ENCODE measurements at regions not wholly inside any gene's neighbourhood (a gene's known extent, or its start where the extent isn't known, plus 50 kb on each side); places are given as distances from the start of the nearest gene placed in this dataset.

DNA sequence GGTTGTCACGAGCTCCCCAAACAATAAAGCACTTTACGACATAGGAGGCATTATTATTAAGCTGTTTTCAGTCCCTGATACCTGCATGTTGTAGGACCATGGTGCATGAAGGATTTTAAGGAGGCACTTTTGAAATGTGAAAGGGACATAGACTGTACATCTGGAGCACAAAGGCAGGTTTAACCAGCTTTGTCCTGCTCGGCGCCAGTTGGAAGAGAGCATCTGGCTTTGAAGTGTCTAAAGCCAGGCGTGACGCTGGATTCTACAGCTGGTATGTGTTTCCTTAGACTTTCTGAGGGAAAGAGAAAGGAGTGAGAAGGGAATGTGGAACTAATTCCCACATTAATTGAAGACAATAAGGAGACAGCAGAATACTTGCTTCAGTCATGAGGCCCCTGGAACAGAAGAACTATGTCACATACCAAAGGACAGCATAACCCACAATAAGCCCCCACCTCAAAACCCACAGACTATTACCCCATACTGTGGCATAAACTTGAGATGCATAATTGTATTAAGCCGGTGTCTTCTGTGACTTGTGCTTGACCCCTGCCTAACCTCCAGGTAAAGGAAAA lies 381.0 kb upstream of the MEX3C start:
- intact Hi-C loops (cut with micrococcal nuclease): no loop called here

DNA sequence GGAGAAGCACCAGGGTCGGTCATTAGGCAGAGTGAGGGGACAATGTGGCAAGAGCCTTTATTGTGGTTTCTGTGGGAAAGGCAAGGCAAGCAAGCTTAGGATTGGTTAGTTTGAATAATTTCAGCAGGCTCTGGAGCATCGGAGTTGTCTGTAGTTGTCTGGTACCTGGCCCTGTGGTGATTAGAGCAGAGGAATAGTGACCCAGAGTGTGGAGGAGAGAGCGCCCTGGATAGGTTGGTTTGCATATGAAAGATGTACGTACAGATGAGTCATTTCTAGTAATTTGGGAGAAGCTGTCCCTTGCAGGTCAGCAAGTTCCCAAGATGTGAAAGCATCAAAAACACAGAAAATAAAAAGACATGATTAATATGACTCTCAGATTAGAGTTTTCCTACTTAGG lies 383.1 kb upstream of the MEX3C start:
- intact Hi-C loops (cut with micrococcal nuclease): no loop called here

DNA sequence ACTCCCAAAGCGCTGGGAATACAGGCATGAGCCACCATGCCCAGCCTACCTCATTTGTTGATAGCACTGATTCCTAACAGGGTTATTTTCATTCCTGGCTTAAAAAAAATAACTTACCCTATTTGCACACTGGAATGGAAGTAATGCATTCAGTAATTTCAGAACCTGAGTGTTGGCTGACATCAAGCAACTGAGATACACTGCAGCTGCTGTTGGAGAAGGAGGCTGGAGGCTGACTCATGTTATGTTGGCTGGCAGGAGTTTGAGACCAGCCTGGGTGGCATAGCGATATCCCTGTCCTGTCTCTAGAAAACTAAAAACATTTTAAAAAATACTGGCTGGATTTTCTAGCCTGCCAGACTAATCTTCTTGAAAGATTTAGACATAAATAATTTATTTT lies 385.1 kb upstream of the MEX3C start:
- intact Hi-C loops (cut with micrococcal nuclease): no loop called here

DNA sequence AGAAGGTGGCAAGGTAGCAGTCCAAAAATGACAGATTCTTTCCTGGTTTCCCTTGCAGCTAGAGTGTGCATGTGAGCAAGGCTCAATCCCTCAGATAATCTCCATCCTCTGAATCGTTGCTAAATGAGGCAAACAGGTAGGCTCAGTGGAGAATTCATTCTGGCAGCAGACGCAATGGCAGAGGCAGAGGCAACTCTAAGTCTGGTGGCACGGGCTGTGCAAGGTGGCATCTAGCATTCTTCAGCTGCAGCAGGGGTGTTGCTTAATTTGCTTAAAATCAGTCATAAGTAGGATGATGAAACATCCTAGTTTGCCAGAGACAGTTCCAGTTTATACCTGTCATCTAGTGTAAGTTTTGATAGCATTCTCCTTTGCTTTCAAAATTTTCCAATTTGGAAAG lies 391.1 kb upstream of the MEX3C start:
- intact Hi-C loops (cut with micrococcal nuclease): no loop called here

DNA sequence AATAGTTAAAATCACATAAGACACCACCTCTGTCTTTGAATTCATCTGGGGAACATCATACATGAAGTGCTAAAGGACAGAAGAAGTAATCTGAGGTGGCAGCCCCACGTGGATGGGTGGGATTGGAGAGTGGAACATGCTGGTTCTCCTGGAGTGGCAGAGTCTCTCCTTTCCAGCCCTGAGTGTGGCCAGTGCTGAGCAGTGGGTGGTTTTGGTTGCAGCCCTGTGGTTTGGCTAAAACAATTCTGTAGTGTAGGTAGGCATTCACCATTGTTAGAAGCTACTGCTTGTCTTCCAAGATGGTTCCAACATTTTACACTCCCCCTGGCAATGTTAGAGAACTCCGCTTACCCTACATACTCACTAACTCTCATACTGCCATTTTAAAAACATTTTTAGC lies 396.4 kb upstream of the MEX3C start:
- intact Hi-C loops (cut with micrococcal nuclease): no loop called here

DNA sequence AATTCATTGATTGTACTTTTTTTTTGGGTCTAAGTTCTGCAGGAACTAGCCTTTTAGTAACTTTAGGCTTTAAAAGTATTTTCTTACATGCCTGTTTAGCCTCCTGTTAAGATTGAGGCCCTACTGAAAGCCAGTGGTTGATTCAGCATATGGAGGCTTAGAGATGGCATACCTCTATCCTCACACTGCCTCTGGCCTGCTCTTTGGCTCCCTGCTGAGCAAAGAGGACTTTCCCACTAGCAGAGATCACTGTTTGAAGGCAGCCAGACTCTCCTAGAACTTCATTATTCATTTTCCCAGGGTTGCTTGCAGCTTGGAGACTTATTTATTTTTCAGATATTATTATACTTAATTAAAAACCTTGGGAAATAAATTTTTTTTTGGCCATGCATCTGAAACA lies 405.6 kb upstream of the MEX3C start:
- intact Hi-C loops (cut with micrococcal nuclease): no loop called here

DNA sequence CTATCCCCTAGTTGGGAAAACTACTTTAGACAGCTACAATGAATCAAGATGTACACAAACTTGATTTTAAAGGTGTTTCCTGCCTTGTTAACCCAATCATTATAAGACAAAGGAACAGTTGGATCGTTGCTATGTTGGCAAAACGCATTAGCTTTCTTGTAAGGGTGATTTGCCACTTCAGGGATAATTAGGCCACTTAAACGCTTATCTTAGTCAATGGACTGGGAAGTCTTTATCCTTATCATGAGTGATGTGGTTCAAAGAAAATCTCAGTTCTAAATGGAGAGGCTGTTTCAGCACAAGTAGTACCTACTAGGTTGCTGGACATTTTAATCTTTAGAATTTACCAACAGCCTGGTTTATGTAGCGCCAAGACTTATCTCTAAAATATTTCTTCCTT lies 406.1 kb upstream of the MEX3C start:
- intact Hi-C loops (cut with micrococcal nuclease): no loop called here

DNA sequence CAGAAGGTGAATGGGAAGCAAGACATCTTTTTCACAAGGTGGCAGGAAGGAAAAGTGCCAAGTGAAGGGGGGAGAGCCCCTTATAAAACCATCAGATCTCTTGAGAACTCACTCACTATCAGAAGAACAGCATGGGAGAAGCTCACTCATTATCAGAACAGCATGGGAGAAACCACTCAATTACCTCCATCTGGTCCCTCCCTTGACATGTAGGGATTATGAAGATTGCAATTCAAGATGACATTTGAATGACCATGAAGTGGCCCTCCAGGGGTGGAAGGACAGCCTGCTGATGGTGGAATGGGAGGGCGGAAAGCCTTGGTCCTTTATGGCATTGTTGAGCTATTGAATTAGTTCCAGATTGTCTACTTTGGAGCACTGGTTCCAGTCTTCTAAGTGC lies 413.0 kb upstream of the MEX3C start:
- intact Hi-C loops (cut with micrococcal nuclease): no loop called here

DNA sequence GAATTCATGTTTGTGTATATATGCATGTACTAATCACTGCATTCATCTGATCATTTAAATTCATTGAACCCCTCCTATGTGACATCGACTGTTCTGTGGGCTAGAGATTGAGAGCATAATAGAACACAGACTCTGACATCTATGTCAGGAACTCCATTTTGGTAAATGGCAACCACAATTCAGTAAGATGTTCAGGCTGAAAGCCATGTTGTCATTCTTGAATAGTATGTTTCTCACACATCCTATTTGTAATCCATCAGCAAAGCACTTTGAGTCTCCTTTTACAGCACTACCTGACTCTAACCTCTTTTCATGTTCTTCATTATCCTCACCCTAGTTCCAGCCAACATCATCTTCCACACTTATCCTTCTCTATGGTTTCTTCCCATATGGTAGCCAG lies 413.8 kb upstream of the MEX3C start:
- intact Hi-C loops (cut with micrococcal nuclease): no loop called here

DNA sequence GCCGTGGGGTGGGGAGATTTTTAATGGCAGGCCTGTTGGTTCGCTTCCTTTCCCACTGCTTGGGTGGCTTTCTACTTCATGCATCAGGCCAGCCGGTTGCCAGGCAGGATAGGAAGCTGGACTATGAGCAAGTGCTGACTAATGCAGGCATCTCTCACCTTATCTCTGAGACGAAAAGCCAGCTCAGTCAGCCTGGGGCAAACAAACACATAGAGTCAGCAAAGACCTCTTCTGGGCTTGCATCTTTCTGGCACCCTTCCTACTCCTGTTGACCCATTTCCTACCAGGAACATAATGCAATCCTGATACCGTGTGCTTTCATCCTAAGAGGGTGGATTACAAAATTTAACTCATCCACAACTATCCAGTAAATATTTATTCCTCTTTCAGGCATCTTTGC lies 416.6 kb upstream of the MEX3C start:
- intact Hi-C loops (cut with micrococcal nuclease): no loop called here

DNA sequence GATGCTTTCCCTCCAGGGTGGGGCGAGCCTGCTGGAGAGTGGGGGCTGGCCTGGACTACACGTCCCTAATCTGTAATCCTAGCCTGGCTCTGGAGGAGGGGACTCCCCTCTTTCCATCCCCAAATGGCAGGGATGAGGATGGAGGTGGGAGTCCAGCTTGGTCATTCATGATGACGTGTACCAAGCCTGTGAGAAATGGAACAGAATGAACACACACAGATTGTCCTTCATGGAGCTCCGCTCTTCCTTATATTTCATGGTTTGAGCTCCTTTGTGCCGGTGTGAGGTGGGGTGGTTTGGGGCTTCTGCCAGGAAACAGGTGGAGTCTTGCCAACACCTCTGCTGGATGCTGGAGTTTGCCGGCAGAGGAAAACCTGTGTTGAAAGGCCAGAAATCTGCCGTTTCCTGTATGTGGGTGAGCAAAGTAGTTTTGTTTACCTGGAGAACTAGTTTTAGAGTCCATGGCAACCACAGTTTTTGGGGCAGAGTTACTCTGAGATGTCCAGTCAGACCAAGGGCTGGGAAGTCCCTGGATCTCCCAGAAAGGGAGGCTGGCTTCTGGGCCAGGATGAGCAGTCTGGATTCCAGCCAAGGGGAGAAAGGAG lies 417.6 kb upstream of the MEX3C start:
- intact Hi-C loops (cut with micrococcal nuclease): no loop called here

DNA sequence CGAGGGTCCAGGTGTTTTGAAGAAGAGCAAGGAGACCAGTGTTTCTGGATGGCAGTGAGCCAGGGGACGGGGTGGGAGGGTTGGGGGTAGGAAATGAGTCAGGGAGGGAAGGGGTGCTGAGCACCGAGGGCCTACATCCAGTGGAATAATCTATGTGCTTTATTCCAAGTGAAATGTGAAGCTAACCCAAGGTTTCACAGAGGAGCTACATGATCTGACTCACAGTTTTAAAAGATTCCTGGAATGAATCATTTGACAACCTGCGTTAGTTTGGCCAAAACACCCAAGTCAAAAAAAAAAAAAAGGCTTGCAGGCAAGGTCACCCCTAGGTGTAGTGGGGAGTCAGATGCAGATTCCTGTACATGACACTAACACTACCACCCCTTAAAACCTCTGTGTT lies 419.7 kb upstream of the MEX3C start:
- intact Hi-C loops (cut with micrococcal nuclease): no loop called here

DNA sequence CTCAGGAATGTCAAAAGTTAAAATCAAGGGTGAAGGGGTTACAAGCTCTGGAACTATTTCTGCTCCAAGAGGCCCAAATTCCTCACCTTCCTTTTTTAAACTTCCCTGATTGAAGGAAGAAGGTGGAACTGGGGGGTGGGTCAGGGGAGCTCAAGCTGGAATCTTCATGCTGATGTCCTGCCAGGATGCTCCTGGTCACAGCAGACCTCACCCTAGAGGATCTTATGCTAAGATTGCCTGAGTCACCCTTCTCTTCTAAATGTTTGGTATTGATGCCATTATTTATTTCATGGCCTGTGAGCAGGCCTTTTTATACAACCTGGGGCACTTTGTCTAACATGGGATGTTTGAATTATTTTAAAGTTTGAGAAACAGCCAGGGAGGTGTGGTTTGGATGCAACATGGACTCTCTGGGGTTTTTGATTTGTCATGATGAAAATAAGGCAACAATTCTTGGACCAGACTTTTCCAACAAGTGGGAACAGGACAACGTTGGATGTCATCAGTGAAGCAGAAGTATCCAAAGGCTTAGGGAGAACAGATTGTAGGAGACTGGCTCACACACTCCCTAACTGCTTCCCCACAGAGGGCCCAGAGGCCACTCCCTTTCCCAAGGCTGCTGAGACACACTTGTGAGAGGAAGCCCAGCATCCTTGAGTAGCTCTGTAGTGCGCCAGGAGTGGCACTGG lies 420.2 kb upstream of the MEX3C start:
- intact Hi-C loops (cut with micrococcal nuclease): no loop called here

DNA sequence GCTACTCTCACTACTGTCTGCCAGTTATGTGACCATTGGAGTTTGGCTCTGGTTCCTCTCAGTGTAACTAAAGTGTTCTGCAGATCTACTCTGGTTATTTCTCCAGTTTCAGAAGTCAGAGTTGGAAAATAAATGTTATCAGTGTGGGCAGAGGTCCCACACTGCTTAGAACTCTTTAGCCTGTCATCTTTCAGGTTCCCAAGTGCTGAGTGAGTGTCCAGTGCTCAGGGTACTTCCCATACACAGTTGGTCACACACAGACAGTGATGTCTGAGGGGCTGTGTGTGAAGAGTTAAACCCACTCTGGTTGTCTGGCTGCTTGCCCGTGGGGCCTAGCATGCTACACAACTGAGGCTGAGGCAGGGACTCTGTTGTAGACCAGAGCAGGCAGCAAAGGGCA lies 421.8 kb upstream of the MEX3C start:
- intact Hi-C loops (cut with micrococcal nuclease): no loop called here

DNA sequence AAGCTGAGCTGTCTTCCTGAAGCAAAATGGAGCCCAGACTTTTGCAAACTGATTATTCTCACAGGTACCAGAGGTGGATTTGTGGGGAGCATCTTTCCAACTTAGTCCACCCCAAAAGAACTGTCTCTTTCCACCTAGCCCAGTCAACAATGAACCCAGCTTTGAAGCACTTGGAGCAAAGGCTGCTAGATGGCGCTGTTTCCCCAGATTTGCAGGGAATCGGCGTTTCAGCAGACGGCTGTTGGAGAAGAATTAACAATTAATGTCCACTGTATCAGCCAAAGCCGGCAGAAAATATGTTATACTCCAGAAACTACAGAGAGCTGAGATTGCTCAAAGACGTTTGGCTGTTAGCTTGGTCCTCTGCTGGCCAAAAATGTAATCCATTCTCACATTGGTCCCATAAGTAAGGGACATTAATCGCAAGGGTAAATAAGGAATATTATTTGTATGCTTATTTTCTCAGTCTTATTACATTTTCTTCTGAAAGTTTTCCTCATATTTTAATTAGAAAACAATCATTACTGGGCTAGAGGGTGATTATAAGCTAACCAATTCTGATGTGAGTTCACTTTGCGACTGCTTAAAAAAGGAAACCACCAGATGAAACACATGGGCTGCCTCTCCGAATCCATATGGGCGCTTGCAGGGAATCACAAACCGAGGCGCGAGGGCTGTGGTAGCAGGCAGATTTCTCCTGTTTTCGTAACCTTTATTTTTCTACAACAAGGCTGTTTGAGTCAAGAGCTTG lies 423.8 kb upstream of the MEX3C start:
- intact Hi-C loops (cut with micrococcal nuclease): no loop called here

DNA sequence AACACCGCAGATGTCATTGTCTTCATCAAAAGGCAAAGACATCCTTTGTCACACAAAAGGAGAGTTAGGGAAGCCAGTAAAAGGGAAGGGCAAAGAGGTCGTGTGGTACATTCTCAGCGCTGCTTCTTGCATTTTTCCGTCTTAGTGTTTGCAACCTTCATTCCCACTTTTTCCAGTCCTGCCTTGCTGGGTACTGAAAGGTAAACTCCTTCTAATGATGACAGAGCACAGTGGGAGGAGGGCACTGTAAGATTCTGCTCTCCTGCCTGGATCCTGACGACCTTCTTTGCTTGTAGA lies 424.3 kb upstream of the MEX3C start:
- intact Hi-C loops (cut with micrococcal nuclease): no loop called here

DNA sequence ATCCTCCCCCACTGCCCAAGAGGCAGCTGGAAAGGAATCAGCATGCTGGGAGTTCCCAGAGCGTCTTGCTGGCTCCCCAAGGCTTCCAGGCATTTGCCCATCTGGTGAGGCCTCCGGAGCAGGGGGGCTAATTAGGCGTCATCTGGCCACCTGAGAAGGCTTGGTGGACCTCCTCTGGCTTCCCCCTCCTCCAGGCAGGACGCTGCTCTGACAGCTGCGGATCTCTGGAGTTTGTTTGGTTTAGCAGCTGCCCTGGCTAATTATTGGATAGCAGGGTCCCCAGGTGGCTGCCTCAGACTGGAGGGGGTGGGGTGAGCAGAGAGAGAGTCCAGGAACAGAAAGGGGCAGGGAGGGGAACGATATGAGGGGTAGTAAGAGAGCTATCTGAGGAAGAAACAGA lies 425.2 kb upstream of the MEX3C start:
- intact Hi-C loops (cut with micrococcal nuclease): no loop called here

DNA sequence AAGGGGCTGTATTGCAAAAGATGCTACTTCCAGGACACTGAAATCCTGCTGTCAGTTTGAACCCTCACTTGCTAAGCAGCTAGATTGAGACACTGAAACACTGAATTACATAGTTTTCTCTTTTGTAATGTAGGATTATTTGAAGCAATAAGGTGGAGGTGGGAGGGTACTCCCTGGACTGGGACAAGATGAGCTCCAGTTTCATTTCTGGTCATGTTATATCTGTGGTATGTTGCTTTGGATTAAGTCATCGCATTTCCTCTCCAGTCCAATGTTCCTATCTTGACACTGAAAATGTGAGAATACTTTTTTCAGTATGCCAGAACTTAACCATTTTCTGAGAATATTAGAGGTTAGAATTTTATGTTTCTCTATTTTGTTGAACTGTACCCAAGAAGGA lies 426.2 kb upstream of the MEX3C start:
- intact Hi-C loops (cut with micrococcal nuclease): no loop called here

DNA sequence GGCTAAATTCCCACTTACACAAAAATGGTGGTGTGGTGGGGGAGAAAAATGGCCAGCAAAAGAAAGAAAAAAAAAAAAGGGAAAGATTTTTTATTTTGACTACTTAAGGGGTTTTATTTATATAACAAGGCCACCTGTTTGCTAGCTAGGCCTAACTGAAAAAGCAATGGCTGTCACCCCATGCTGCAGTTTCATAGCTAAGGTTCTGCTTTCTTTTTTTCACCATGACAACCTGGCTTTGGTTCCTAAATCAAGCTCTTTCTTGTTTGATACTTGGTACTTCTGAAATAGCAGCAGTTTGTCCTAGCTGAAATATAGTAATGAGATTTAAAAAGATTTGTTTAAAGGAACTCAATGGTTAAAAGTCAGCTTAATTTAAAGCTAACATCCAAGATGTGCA lies 433.2 kb upstream of the MEX3C start:
- intact Hi-C loops (cut with micrococcal nuclease): no loop called here

DNA sequence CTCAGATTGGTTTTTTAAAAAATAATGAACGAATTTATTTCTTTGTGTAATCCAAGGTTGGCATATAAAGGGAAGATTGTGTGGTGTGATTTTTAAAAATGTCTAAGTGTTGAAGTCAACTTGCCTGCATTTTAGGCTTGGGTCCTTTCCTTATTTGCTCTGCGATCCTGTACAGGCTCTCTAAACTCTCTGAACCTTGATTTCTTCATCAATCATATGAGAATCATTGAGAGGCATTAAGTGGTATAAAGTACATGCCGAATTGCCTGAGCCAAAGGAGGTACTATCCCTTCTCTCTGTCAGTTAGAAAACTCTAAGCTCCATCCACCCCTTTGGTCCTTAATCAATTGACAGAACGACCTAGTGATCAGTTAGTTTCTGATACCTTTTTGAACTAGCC lies 440.4 kb upstream of the MEX3C start:
- intact Hi-C loops (cut with micrococcal nuclease): no loop called here

DNA sequence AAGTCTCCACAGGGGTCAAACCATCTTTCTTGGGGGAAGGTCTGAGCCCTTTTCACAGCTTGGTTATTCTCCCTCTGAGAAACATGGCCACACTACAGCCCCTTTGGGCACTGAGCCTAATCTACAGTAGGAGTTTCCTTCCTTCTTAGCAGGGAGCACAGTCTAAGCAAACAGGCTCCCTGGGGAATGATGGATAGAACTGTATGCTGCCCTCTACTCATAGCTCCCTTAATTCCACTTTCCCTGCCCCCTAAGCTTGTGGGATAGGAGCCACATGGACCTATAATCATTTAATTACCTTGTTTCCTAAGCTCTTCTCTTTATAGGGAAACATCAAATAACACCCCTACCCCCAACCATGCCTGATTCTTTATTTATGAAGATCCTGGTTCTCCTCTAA lies 442.1 kb upstream of the MEX3C start:
- intact Hi-C loops (cut with micrococcal nuclease): no loop called here

DNA sequence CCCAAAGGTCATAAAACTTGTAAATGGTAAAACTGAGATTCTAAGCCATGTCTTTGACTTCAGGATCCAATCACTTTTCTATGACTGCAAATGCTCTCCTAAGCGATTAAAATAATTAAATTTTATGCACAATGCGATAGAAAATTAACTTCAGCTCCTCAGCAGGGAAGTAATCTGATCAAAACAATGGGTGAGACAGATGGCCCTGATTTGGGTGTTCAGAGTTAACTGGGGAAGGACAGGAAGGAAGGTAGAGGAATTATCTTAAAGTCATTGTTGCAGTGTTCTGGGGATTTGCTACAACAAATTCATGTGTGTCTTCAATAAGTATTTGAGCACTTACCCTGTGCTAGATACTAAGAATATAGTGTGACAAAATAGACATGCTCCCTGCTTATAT lies 446.0 kb upstream of the MEX3C start:
- intact Hi-C loops (cut with micrococcal nuclease): no loop called here

DNA sequence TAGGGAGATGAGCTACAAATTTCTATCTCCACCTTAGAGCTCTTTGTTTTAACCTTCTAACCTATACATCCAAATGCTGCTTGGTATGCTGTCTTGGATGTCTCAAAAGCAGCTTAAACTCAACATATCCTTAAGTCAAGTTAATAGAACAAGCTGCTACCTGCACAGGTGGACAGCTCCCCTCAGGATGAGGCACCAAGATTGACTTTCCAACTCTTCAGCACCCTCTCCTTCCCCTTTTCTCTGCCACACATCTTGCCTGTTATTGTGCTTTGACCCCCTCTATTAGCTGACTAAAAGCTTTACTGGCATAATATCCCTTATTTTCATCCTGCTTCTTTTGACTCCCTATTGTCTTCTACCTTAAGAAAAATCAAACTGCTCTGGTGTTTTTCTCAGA lies 448.1 kb upstream of the MEX3C start:
- intact Hi-C loops (cut with micrococcal nuclease): no loop called here
